ENCODE measurements at regions not wholly inside any gene's neighbourhood (a gene's known extent, or its start where the extent isn't known, plus 50 kb on each side); places are given as distances from the start of the nearest gene placed in this dataset.
"Not testable (repeated sequence)": the region's sequence is repeated elsewhere in the genome, so short reads cannot be mapped to it uniquely, and the experiment has no call there.

DNA sequence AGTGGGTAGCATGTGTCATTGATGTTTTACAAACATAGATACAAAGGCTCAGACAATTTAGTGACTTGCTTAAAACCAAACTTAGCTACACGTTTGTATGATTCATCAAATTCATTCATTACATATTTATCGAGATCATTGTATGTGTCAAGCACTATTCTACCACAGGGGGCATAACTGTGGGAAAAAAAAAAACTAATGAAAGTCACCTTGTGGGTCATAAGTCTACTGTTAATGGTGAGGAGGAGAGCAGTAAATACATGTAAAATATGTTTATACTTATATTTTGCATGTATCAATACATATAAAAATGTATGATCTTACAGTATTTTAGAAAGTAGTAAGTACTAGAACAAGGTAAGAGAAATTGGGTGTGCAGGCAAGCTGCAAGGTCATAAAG lies 933.8 kb downstream of the IPMK start:
- no peak overlapping the region for H3K27ac Mint-ChIP-seq
- no peaks in the 10 kb centered on the region for H3K4me1 Mint-ChIP-seq
- no peaks in the 10 kb centered on the region for H3K9me3 Mint-ChIP-seq
- H3K36me3 Mint-ChIP-seq (ENCODE audit: low read depth) = no peaks in the 10 kb centered on the region
- H3K4me3 Mint-ChIP-seq = no peak overlapping the region
- no peaks in the 10 kb centered on the region for H3K27me3 Mint-ChIP-seq
- ATAC-seq = no peak
- no peak for DNase-seq

GRCh38 chr10:57321400-57321854 lies 946.3 kb downstream of the IPMK start:
- H3K4me1 Mint-ChIP-seq; ATAC-seq; H3K36me3 Mint-ChIP-seq (ENCODE audit: low read depth); H3K27me3 Mint-ChIP-seq; DNase-seq; H3K4me3 Mint-ChIP-seq; H3K27ac Mint-ChIP-seq; H3K9me3 Mint-ChIP-seq: not testable (repeated sequence)

GRCh38 chr10:57320416-57320815 lies 947.3 kb downstream of the IPMK start:
- Mint-ChIP-seq H3K27ac (no peak overlapping the region), H3K36me3 (ENCODE audit: low read depth) (no peaks in the 10 kb centered on the region), H3K4me1 (no peaks in the 10 kb centered on the region), H3K27me3 (no peaks in the 10 kb centered on the region), H3K4me3 (no peak overlapping the region), H3K9me3 (no peaks in the 10 kb centered on the region)
- DNase-seq (no peak), ATAC-seq (no peak)

GRCh38 chr10:57314046-57314445 lies 953.0 kb upstream of the ZWINT start:
- DNase-seq = no peak
- H3K9me3 Mint-ChIP-seq = peaks cover 4% of the 10 kb centered on the region
- no peaks in the 10 kb centered on the region for H3K4me1 Mint-ChIP-seq
- no peak overlapping the region for H3K27ac Mint-ChIP-seq
- no peaks in the 10 kb centered on the region for H3K36me3 Mint-ChIP-seq (ENCODE audit: low read depth)
- no peak overlapping the region for H3K4me3 Mint-ChIP-seq
- H3K27me3 Mint-ChIP-seq = no peaks in the 10 kb centered on the region
- no peak for ATAC-seq

DNA sequence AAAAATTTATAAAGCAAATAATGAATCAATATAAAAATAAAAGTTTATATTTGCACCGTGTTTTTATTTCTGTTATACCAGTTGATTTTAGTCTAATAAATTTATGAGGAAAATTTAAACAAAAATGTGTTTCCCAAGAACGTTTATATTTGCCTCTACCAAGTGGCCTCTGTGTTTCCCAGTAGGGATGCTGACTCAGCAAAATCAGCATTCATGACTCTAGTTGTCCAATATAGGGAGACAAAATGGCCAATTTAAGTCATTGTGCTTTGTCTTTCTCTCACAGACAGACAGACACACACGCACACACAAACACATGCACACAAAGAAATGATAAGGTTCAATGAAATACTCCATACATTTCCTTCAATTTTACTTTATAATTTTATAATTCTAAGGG lies 942.5 kb upstream of the ZWINT start:
- Mint-ChIP-seq H3K4me1 (no peaks in the 10 kb centered on the region), H3K27ac (no peak overlapping the region), H3K9me3 (peaks cover 8% of the 10 kb centered on the region), H3K36me3 (ENCODE audit: low read depth) (no peaks in the 10 kb centered on the region), H3K4me3 (no peak overlapping the region), H3K27me3 (no peaks in the 10 kb centered on the region)
- DNase-seq (no peak), ATAC-seq (no peak)

DNA sequence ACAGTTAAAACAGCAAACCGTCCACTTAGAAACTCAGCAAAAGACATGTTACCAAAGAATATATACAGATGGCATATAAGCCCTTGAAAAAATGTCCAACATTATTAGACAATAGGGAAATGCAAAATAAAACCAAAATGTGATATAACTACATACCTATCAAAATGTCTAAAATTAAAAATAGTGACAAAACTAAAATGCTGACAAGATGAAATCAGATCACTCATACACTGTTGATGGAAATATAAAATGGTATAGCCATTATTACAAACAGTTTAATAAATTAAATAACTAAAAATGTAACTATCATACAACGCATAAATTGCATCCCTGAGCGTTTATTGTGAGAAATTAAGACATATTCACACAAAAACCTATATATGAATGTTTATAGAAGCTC lies 939.7 kb upstream of the ZWINT start:
- DNase-seq (no peak), ATAC-seq (no peak)
- Mint-ChIP-seq H3K27ac (no peak overlapping the region), H3K4me1 (no peaks in the 10 kb centered on the region), H3K4me3 (no peak overlapping the region), H3K36me3 (ENCODE audit: low read depth) (no peaks in the 10 kb centered on the region), H3K27me3 (no peaks in the 10 kb centered on the region), H3K9me3 (peaks cover 8% of the 10 kb centered on the region)

DNA sequence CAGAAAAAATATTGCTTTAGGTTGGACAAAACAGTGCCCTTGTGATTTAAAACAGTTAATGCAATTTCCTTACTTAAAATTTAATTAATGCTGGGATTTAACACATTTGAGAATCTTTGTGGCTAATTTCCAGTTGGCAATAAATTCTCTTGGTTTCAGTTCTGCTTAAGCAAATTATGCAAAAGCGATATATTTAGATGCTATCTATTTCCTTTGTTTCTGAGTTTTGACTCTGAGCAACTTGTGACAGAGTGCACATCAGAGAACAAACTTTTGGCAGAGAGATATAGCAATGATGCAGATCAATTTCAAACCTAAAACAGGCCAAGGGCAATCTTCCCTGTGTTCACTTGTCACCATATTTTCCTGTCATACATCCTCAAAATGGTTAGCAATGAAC lies 933.6 kb upstream of the ZWINT start:
- no peak for ATAC-seq
- no peaks in the 10 kb centered on the region for H3K4me1 Mint-ChIP-seq
- no peaks in the 10 kb centered on the region for H3K27me3 Mint-ChIP-seq
- H3K36me3 Mint-ChIP-seq (ENCODE audit: low read depth) = no peaks in the 10 kb centered on the region
- DNase-seq = no peak
- no peak overlapping the region for H3K4me3 Mint-ChIP-seq
- no peak overlapping the region for H3K27ac Mint-ChIP-seq
- H3K9me3 Mint-ChIP-seq = no peaks in the 10 kb centered on the region

DNA sequence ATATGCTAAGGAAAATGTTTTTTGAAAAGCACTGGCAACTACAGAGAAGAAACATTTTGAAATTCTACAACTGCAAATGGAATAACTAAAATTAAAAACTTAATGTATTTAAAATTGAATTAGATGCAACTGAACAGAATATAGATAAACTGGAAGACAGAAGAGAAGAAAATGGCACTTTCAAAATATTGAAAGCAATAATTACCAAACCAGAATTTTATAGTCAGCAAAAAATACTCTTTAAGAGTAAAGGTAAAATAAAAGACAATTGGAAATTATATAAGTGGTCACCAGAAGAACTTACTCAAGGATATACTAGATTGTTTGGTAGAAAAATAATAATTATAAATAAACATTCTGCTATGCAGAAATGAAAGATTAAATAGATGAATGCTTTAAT lies 927.7 kb upstream of the ZWINT start:
- Mint-ChIP-seq H3K4me3 (no peak overlapping the region), H3K27me3 (no peaks in the 10 kb centered on the region), H3K36me3 (ENCODE audit: low read depth) (no peaks in the 10 kb centered on the region), H3K9me3 (peaks cover 4% of the 10 kb centered on the region), H3K27ac (no peak overlapping the region), H3K4me1 (no peaks in the 10 kb centered on the region)
- ATAC-seq (no peak), DNase-seq (no peak)

GRCh38 chr10:57262892-57263291 lies 901.8 kb upstream of the ZWINT start:
- Mint-ChIP-seq H3K27ac (no peak overlapping the region), H3K36me3 (ENCODE audit: low read depth) (no peaks in the 10 kb centered on the region), H3K27me3 (no peaks in the 10 kb centered on the region), H3K9me3 (peaks cover 15% of the 10 kb centered on the region), H3K4me1 (no peaks in the 10 kb centered on the region), H3K4me3 (no peak overlapping the region)
- no peak for DNase-seq
- no peak for ATAC-seq

DNA sequence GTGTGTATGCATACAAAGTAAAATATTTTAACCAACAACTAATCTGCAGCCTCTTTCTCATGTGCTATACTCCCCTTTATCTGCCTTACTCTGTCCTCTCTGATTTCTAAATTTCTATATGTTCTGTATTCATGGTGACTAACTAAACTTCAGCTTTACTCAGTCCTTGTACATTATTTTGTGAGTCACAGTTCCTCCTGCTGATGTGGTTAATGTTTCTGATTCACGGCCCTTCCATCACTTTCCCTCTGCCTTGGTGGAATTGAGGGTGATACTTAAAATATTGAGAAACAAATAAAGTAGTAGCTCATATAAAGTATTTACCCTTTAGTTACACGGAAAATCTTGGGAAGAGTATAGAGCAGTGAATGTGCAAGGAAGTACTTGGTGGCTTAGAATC lies 899.1 kb upstream of the ZWINT start:
- no peak overlapping the region for H3K4me3 Mint-ChIP-seq
- peaks cover 25% of the 10 kb centered on the region for H3K9me3 Mint-ChIP-seq
- no peaks in the 10 kb centered on the region for H3K4me1 Mint-ChIP-seq
- no peaks in the 10 kb centered on the region for H3K27me3 Mint-ChIP-seq
- DNase-seq (no peak), ATAC-seq (no peak)
- H3K36me3 Mint-ChIP-seq (ENCODE audit: low read depth) = no peaks in the 10 kb centered on the region
- no peak overlapping the region for H3K27ac Mint-ChIP-seq

- no peaks in the 10 kb centered on the region for H3K36me3 Mint-ChIP-seq (ENCODE audit: low read depth)
- DNase-seq = no peak
- no peaks in the 10 kb centered on the region for H3K4me1 Mint-ChIP-seq
- ATAC-seq = no peak
- H3K9me3 Mint-ChIP-seq = peaks cover 8% of the 10 kb centered on the region
- H3K4me3 Mint-ChIP-seq = no peak overlapping the region
- H3K27ac Mint-ChIP-seq = no peak overlapping the region
- no peaks in the 10 kb centered on the region for H3K27me3 Mint-ChIP-seq
Measured at GRCh38 chr10:57249615-57250281, 888.7 kb upstream of the ZWINT start.

DNA sequence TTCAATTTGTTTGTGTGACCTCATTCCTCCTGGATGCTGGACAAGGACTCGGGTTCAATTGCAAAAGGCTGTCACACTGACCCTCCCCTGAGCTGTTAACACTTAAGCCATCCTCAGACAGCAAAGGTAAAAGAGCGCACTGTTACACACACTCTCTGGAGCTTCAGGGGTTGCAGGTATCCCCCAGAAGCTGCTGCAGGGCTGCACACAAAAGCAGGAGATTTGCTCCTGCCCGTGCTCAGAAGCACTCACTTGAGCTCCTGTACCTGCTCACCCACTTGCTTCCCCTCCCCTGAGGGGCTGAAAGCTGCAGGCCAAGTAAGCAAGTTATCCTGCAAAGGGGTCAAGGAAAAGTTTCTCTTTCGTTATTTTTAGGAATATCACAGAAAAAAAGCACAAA lies 886.2 kb upstream of the ZWINT start:
- no peak overlapping the region for H3K27ac Mint-ChIP-seq

GRCh38 chr10:57225920-57226319 lies 864.9 kb upstream of the ZWINT start:
- ATAC-seq = no peak

More for the DNA sequence above, 886.2 kb upstream of the ZWINT start:
- Mint-ChIP-seq H3K9me3 (peaks cover 8% of the 10 kb centered on the region), H3K36me3 (ENCODE audit: low read depth) (no peaks in the 10 kb centered on the region), H3K27me3 (no peaks in the 10 kb centered on the region), H3K4me3 (no peak overlapping the region), H3K4me1 (no peaks in the 10 kb centered on the region)
- DNase-seq = no peak
- no peak for ATAC-seq

GRCh38 chr10:57224811-57225210 lies 863.8 kb upstream of the ZWINT start:
- Mint-ChIP-seq H3K27ac (no peak overlapping the region), H3K27me3 (no peaks in the 10 kb centered on the region), H3K9me3 (peaks cover 11% of the 10 kb centered on the region), H3K36me3 (ENCODE audit: low read depth) (no peaks in the 10 kb centered on the region), H3K4me1 (no peaks in the 10 kb centered on the region), H3K4me3 (no peak overlapping the region)
- ATAC-seq (no peak), DNase-seq (no peak)

More at GRCh38 chr10:57225920-57226319, 864.9 kb upstream of the ZWINT start:
- Mint-ChIP-seq H3K36me3 (ENCODE audit: low read depth) (no peaks in the 10 kb centered on the region), H3K9me3 (peaks cover 19% of the 10 kb centered on the region), H3K4me3 (no peak overlapping the region), H3K27me3 (no peaks in the 10 kb centered on the region), H3K27ac (no peak overlapping the region), H3K4me1 (no peaks in the 10 kb centered on the region)
- no peak for DNase-seq

- no peak overlapping the region for H3K4me3 Mint-ChIP-seq
- H3K9me3 Mint-ChIP-seq = peaks cover 3% of the 10 kb centered on the region
- ATAC-seq = no peak
- no peaks in the 10 kb centered on the region for H3K4me1 Mint-ChIP-seq
- no peaks in the 10 kb centered on the region for H3K27me3 Mint-ChIP-seq
- no peaks in the 10 kb centered on the region for H3K36me3 Mint-ChIP-seq (ENCODE audit: low read depth)
- no peak overlapping the region for H3K27ac Mint-ChIP-seq
- no peak for DNase-seq
Measured at GRCh38 chr10:57222603-57223002, 861.5 kb upstream of the ZWINT start.

DNA sequence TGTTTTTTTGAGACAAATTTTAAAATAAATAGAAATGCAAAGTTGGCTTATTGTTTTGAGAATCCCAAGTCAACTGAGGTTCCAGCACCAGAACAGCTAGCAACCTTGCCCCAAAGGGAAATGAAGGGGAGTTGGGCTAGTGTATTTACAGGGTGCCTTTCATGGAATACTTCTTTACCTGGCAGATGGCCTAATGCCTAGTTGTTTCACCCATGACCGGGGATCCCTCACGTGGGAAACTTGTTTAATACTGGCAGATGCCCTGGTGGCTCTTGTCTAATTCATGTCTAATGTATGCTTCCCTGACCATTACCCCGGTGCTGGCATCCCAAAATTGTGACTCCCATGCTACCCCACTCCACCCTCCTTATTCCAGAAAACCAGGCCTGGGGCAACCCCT lies 861.1 kb upstream of the ZWINT start:
- Mint-ChIP-seq H3K36me3 (ENCODE audit: low read depth) (no peaks in the 10 kb centered on the region), H3K4me3 (no peak overlapping the region), H3K4me1 (no peaks in the 10 kb centered on the region), H3K27me3 (no peaks in the 10 kb centered on the region), H3K27ac (no peak overlapping the region), H3K9me3 (peaks cover 3% of the 10 kb centered on the region)
- no peak for DNase-seq
- no peak for ATAC-seq

Data from activated naive CD8-positive, alpha-beta T cell treated with anti-CD3 and anti-CD28 coated beads, Interleukin-2, amount 50 U/mL, for 24 hours (primary cell).